ENCODE measurements at regions not wholly inside any gene's neighbourhood (a gene's known extent, or its start where the extent isn't known, plus 50 kb on each side); places are given as distances from the start of the nearest gene placed in this dataset.

DNA sequence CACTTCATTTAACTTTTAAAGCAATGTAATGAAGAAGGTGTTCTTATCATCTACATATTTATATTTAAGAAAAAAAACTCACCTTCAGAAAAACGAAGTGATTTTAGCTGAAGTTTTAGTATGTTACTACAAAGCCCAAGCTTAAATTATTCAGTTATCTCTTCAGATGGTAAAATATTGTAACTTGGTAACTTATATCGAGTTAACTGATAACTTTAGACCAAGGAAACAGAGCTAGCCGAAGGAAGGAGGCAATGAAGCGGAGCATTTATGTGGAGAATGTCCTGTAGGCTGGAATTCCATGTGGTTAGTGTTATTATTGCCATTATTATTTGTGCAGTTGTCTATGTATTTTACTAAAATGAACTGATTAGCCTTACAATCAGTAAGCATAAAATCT lies 1102.1 kb upstream of the LCORL start:
- no peak for DNase-seq (ENCODE audit: extremely low read depth, insufficient read length)
- Histone ChIP-seq H3K27me3 (replicated peaks; ENCODE audit: control insufficient read depth, insufficient read depth, low read length) (no peaks in the 10 kb centered on the region), H3K36me3 (ENCODE audit: control insufficient read depth, insufficient read depth, low read length) (no peaks in the 10 kb centered on the region), H3K4me3 (replicated peaks; ENCODE audit: low read depth, low read length) (no peak overlapping the region)
- TF ChIP-seq, protein P1, sequence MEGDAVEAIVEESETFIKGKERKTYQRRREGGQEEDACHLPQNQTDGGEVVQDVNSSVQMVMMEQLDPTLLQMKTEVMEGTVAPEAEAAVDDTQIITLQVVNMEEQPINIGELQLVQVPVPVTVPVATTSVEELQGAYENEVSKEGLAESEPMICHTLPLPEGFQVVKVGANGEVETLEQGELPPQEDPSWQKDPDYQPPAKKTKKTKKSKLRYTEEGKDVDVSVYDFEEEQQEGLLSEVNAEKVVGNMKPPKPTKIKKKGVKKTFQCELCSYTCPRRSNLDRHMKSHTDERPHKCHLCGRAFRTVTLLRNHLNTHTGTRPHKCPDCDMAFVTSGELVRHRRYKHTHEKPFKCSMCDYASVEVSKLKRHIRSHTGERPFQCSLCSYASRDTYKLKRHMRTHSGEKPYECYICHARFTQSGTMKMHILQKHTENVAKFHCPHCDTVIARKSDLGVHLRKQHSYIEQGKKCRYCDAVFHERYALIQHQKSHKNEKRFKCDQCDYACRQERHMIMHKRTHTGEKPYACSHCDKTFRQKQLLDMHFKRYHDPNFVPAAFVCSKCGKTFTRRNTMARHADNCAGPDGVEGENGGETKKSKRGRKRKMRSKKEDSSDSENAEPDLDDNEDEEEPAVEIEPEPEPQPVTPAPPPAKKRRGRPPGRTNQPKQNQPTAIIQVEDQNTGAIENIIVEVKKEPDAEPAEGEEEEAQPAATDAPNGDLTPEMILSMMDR (IDR thresholded peaks at IDR 0.05; ENCODE audit: insufficient read depth, low read length, poor library complexity, severe bottlenecking) = no peak

DNA sequence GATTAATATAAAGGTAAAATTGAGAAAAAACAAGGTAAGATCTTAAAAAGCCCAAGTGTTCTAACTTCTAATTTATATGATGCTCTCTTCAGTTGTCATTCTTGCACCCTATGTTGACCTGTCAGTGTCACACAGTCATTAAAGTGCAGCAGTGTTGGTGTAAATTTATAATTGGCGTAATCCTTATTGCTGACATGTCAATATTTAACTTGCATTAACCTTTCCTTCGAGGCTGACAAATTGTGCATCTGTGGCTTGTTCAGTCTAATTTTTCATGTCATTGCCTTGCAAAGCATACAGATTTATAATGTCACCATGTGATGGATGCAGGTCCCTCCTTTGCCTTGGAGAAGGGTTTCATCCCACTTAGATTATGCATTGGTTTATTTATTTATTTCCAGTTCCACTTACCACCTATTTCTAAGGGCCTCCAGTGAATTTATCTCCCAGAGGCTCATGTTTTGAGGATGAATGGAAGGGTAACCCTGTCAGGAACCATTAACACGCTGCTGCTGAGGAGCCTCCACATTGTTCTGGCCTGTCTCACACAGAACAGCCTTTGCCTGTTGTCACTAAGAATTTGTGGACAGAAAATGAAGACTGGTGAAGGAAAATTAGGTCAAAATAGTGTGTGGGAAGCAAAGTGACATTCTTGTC lies 1098.5 kb upstream of the LCORL start:
- TF ChIP-seq, protein P1 (IDR thresholded peaks at IDR 0.05; ENCODE audit: insufficient read depth, low read length, poor library complexity, severe bottlenecking) = no peak
- DNase-seq (ENCODE audit: extremely low read depth, insufficient read length) = no peak
- Histone ChIP-seq H3K36me3 (ENCODE audit: control insufficient read depth, insufficient read depth, low read length) (no peaks in the 10 kb centered on the region), H3K4me3 (replicated peaks; ENCODE audit: low read depth, low read length) (no peak overlapping the region), H3K27me3 (replicated peaks; ENCODE audit: control insufficient read depth, insufficient read depth, low read length) (no peaks in the 10 kb centered on the region)

DNA sequence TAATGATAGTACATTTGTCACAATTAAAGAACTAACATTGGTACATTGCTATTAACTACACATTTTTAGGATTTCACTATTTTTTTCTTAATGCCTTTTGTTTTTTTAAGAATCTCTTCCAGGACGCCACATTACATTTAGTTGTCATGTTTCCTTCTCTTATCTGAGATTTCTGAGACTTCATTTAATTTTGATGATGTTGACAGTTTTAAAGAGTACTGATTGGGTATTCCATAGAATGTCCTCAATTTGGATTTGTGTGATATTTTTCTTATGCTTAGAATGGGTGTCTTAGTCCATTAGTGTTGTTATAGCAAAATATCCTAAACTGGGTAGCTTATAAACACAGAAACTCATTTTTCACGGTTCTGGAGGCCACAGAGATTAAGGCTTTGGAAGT lies 1095.5 kb upstream of the LCORL start:
- no peak for DNase-seq (ENCODE audit: extremely low read depth, insufficient read length)
- TF ChIP-seq, protein P1 (IDR thresholded peaks at IDR 0.05; ENCODE audit: insufficient read depth, low read length, poor library complexity, severe bottlenecking) = no peak
- no peaks in the 10 kb centered on the region for H3K27me3 ChIP-seq (replicated peaks; ENCODE audit: control insufficient read depth, insufficient read depth, low read length)
- H3K36me3 ChIP-seq (ENCODE audit: control insufficient read depth, insufficient read depth, low read length) = no peaks in the 10 kb centered on the region
- H3K4me3 ChIP-seq (replicated peaks; ENCODE audit: low read depth, low read length) = no peak overlapping the region

DNA sequence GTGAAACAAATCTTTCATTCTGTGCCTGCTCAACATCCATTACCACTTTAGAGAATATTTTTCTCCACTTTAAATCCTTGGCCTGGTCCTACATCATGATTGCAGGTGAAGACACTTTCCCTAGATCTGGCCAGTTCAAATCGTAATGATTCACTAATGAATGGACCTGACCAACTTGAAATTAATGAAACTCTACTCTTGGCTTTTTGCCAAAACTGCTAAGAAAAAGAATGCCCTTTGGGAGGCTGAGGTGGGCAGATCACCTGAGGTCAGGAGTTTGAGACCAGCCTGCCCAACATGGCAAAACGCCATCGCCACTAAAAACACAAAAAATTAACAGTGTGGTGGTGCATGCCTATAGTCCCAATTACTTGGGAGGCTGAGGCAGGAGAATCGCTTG lies 1082.6 kb upstream of the LCORL start:
- Histone ChIP-seq H3K27me3 (replicated peaks; ENCODE audit: control insufficient read depth, insufficient read depth, low read length) (no peaks in the 10 kb centered on the region), H3K4me3 (replicated peaks; ENCODE audit: low read depth, low read length) (no peak overlapping the region), H3K36me3 (ENCODE audit: control insufficient read depth, insufficient read depth, low read length) (no peaks in the 10 kb centered on the region)
- no peak for DNase-seq (ENCODE audit: extremely low read depth, insufficient read length)
- TF ChIP-seq, protein P1 (IDR thresholded peaks at IDR 0.05; ENCODE audit: insufficient read depth, low read length, poor library complexity, severe bottlenecking) = no peak

DNA sequence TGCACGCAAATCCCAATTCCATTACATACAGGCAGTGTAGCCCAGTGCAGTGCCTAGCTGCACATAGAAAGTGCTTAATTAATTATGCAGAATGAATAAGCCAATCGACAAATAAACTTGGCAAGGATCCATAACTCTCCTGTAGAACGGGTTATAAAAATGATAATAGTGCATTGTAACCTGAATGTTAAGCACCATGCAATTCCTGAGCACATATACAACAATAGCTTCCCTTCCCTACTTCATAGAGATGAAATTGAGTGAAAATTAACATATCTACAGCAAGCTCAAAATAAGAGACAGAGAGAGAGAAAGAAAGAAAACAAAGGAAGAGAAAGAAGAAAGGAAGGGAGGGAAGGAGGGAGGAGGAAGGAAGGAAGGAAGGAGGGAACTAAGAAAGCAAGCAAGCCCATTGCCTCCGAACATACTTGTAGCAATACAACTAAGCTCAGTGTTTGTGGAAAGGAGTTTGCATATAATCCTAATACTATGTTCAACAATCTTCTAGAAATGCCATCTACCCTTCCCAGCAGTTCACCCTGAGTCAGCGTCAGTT lies 1074.0 kb upstream of the LCORL start:
- Histone ChIP-seq H3K36me3 (ENCODE audit: control insufficient read depth, insufficient read depth, low read length) (no peaks in the 10 kb centered on the region), H3K4me3 (replicated peaks; ENCODE audit: low read depth, low read length) (no peak overlapping the region), H3K27me3 (replicated peaks; ENCODE audit: control insufficient read depth, insufficient read depth, low read length) (no peaks in the 10 kb centered on the region)
- TF ChIP-seq, protein P1 (IDR thresholded peaks at IDR 0.05; ENCODE audit: insufficient read depth, low read length, poor library complexity, severe bottlenecking) = no peak
- no peak for DNase-seq (ENCODE audit: extremely low read depth, insufficient read length)

Measured in GM06990 (cell line).